ENCODE measurements at regions not wholly inside any gene's neighbourhood (a gene's known extent, or its start where the extent isn't known, plus 50 kb on each side); places are given as distances from the start of the nearest gene placed in this dataset.
A peak's percentile ranks its signal among the peaks of the same experiment; 100 is the strongest.

- no peak for DNase-seq
- H3K9me3 Mint-ChIP-seq, result no peaks in the 10 kb centered on the region
- H3K36me3 Mint-ChIP-seq (ENCODE audit: low read depth), result no peaks in the 10 kb centered on the region
- no peaks in the 10 kb centered on the region for H3K27me3 Mint-ChIP-seq (ENCODE audit: insufficient read depth)
- peak overlapping the region; percentile 77 for H3K4me3 Mint-ChIP-seq
- no peak for TF ChIP-seq CTCF (IDR thresholded peaks at IDR 0.05)
- peaks cover 43% of the 10 kb centered on the region for H3K4me1 Mint-ChIP-seq (ENCODE audit: low read depth)
- H3K27ac Mint-ChIP-seq, result peak overlapping the region; percentile 78
Observed at GRCh38 chr12:98419081-98419794, 96.2 kb upstream of the TMPO start.

GRCh38 chr12:98419795-98420404, 95.5 kb upstream of the TMPO start:
- Mint-ChIP-seq H3K27ac (no peak overlapping the region), H3K36me3 (ENCODE audit: low read depth) (no peaks in the 10 kb centered on the region), H3K4me3 (no peak overlapping the region), H3K4me1 (ENCODE audit: low read depth) (peaks cover 47% of the 10 kb centered on the region), H3K27me3 (ENCODE audit: insufficient read depth) (no peaks in the 10 kb centered on the region), H3K9me3 (no peaks in the 10 kb centered on the region)
- no peak for TF ChIP-seq CTCF (IDR thresholded peaks at IDR 0.05)
- DNase-seq, result no peak

GRCh38 chr12:98420461-98420860, 94.9 kb upstream of the TMPO start:
- TF ChIP-seq CTCF (IDR thresholded peaks at IDR 0.05), result no peak
- Mint-ChIP-seq H3K27ac (no peak overlapping the region), H3K27me3 (ENCODE audit: insufficient read depth) (no peaks in the 10 kb centered on the region), H3K36me3 (ENCODE audit: low read depth) (no peaks in the 10 kb centered on the region), H3K9me3 (no peaks in the 10 kb centered on the region), H3K4me1 (ENCODE audit: low read depth) (peaks cover 50% of the 10 kb centered on the region), H3K4me3 (no peak overlapping the region)
- no peak for DNase-seq

- DNase-seq, result no peak
- H3K4me3 Mint-ChIP-seq, result no peak overlapping the region
Observed at GRCh38 chr12:98421316-98421715, 94.1 kb upstream of the TMPO start.

GRCh38 chr12:98422359-98422758, 93.0 kb upstream of the TMPO start:
- H3K36me3 Mint-ChIP-seq (ENCODE audit: low read depth), result no peaks in the 10 kb centered on the region
- H3K9me3 Mint-ChIP-seq, result no peaks in the 10 kb centered on the region
- H3K4me3 Mint-ChIP-seq, result no peak overlapping the region
- no peaks in the 10 kb centered on the region for H3K27me3 Mint-ChIP-seq (ENCODE audit: insufficient read depth)
- no peak for TF ChIP-seq CTCF (IDR thresholded peaks at IDR 0.05)
- peaks cover 34% of the 10 kb centered on the region for H3K4me1 Mint-ChIP-seq (ENCODE audit: low read depth)
- DNase-seq, result no peak
- H3K27ac Mint-ChIP-seq, result no peak overlapping the region

More at GRCh38 chr12:98421316-98421715, 94.1 kb upstream of the TMPO start:
- Mint-ChIP-seq H3K27me3 (ENCODE audit: insufficient read depth) (no peaks in the 10 kb centered on the region), H3K27ac (no peak overlapping the region), H3K36me3 (ENCODE audit: low read depth) (no peaks in the 10 kb centered on the region), H3K9me3 (no peaks in the 10 kb centered on the region), H3K4me1 (ENCODE audit: low read depth) (peaks cover 41% of the 10 kb centered on the region)
- TF ChIP-seq CTCF (IDR thresholded peaks at IDR 0.05), result no peak
